Immature natural killer cell (primary cell): ENCODE measurements at regions not wholly inside any gene's neighbourhood (a gene's known extent, or its start where the extent isn't known, plus 50 kb on each side); places are given as distances from the start of the nearest gene placed in this dataset.

ENCODE experiments used
- DNase-seq, 3 donors: peaks; one replicate each; pipeline ENCODE4 v3.0.0; 2022; ENCODE audit warnings: mixed read lengths in 1 of 3
- H3K27ac Mint-ChIP-seq, 6 donors: one replicate each; pipeline ENCODE4 v1.8.0; 2020; ENCODE audit warnings: mixed read lengths in 6 of 6, mild to moderate bottlenecking in 5 of 6, inconsistent platforms in 4 of 6, moderate library complexity in 3 of 6
- H3K27me3 Mint-ChIP-seq, 3 donors: one replicate each; pipeline ENCODE4 v1.8.0; 2020 to 2021; ENCODE audit warnings: low read depth in 3 of 3, mild to moderate bottlenecking in 3 of 3, mixed read lengths in 3 of 3, moderate library complexity in 3 of 3, inconsistent platforms in 1 of 3
- H3K36me3 Mint-ChIP-seq, 3 donors: one replicate each; pipeline ENCODE4 v1.8.0; 2020; ENCODE audit warnings: mixed read lengths in 3 of 3, inconsistent platforms in 2 of 3, mild to moderate bottlenecking in 2 of 3
- H3K4me1 Mint-ChIP-seq, 2 donors: one replicate each; pipeline ENCODE4 v1.8.0; 2020; ENCODE audit warnings: inconsistent platforms in 2 of 2, mild to moderate bottlenecking in 2 of 2, mixed read lengths in 2 of 2, moderate library complexity in 1 of 2
- H3K4me3 Mint-ChIP-seq, 5 donors: one replicate each; pipeline ENCODE4 v1.8.0; 2020; ENCODE audit warnings: mild to moderate bottlenecking in 5 of 5, mixed read lengths in 5 of 5, inconsistent platforms in 3 of 5, moderate library complexity in 3 of 5
- H3K9me3 Mint-ChIP-seq, 6 donors: one replicate each; pipeline ENCODE4 v1.8.0; 2020; ENCODE audit warnings: mild to moderate bottlenecking in 6 of 6, mixed read lengths in 6 of 6, inconsistent platforms in 4 of 6, moderate library complexity in 3 of 6

GRCh38 chr11:13850231-13851005, 112.1 kb upstream of the SPON1 start:
- Mint-ChIP-seq H3K27me3 (peaks cover 2 to 6% (median 4%) of the 10 kb centered on the region in 3 donors), H3K27ac (no peak overlapping the region), H3K4me3 (no peak overlapping the region), H3K9me3 (peaks cover 0 to 2% (median 0%) of the 10 kb centered on the region in 6 donors), H3K4me1 (no peaks in the 10 kb centered on the region), H3K36me3 (no peaks in the 10 kb centered on the region)
- DNase-seq, result no peak

DNA sequence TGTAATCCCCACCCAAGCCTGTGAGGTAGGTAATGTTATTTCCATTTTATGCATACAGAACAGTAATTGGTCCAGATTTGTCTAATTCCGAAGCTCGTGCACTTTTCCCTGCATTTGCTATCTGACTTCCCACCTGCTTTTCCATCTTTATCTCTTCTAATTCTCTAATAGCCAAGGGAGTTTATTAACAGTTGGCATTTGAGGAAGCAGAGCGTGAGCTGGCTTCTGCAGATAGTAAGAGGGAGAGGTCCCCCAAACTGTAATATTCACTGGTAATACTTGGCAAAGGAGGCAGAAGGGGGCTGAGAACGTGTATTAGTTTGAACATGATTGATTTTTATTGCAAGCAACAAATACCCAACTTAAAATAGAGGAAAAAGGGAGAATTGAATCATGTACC, 110.8 kb upstream of the SPON1 start:
- H3K36me3 Mint-ChIP-seq, result no peaks in the 10 kb centered on the region
- H3K4me3 Mint-ChIP-seq, result no peak overlapping the region
- H3K27ac Mint-ChIP-seq, result no peak overlapping the region
- H3K27me3 Mint-ChIP-seq, result peaks cover 2 to 6% (median 4%) of the 10 kb centered on the region in 3 donors
- H3K9me3 Mint-ChIP-seq, result peaks cover 0 to 2% (median 0%) of the 10 kb centered on the region in 6 donors
- no peak for DNase-seq
- no peaks in the 10 kb centered on the region for H3K4me1 Mint-ChIP-seq

GRCh38 chr11:13852481-13852880, 110.0 kb upstream of the SPON1 start:
- no peak overlapping the region for H3K4me3 Mint-ChIP-seq
- no peak overlapping the region for H3K27ac Mint-ChIP-seq
- H3K27me3 Mint-ChIP-seq, result peaks cover 0 to 6% (median 3%) of the 10 kb centered on the region in 3 donors
- H3K9me3 Mint-ChIP-seq, result peaks cover 0 to 2% (median 0%) of the 10 kb centered on the region in 6 donors
- H3K4me1 Mint-ChIP-seq, result no peaks in the 10 kb centered on the region
- no peak for DNase-seq
- no peaks in the 10 kb centered on the region for H3K36me3 Mint-ChIP-seq

- Mint-ChIP-seq H3K27me3 (peaks cover 2 to 7% (median 4%) of the 10 kb centered on the region in 3 donors), H3K4me3 (peak overlapping the region in 1 of 5 donors; percentile 5), H3K36me3 (no peaks in the 10 kb centered on the region), H3K27ac (no peak overlapping the region), H3K9me3 (peaks cover 0 to 3% (median 0%) of the 10 kb centered on the region in 6 donors), H3K4me1 (no peaks in the 10 kb centered on the region)
- no peak for DNase-seq
Measured at GRCh38 chr11:13857828-13858227, 104.7 kb upstream of the SPON1 start.

- no peak for DNase-seq
- Mint-ChIP-seq H3K4me1 (no peaks in the 10 kb centered on the region), H3K4me3 (no peak overlapping the region), H3K27ac (no peak overlapping the region), H3K36me3 (no peaks in the 10 kb centered on the region), H3K9me3 (peaks cover 0 to 3% (median 0%) of the 10 kb centered on the region in 6 donors), H3K27me3 (peaks cover 2 to 4% (median 4%) of the 10 kb centered on the region in 3 donors)
Measured at GRCh38 chr11:13859892-13860291, 102.6 kb upstream of the SPON1 start.

DNA sequence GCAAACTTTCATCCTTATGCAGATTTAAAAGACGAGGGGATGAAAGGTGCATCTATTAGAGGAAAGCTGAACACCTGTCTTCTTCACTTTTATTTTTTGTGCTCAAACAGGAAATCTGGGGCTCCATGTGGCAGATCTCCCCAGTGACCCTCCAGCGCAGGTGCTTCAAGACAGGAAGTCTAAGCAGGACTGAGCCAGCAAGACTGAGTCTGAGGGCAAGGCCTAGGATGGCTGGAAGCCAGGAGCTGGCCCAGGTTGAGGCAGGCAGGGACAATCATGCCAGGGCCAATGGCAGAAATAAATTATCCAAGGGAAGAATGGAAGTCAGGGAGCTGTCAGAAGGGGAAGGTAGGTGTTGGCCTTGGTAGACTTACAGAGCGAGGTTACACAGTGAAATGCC, 101.1 kb upstream of the SPON1 start:
- H3K27me3 Mint-ChIP-seq, result peaks cover 2 to 4% (median 4%) of the 10 kb centered on the region in 3 donors
- H3K4me3 Mint-ChIP-seq, result peak overlapping the region in 1 of 5 donors; percentile 54
- DNase-seq, result no peak
- H3K9me3 Mint-ChIP-seq, result peaks cover 0 to 3% (median 0%) of the 10 kb centered on the region in 6 donors
- H3K4me1 Mint-ChIP-seq, result no peaks in the 10 kb centered on the region
- no peaks in the 10 kb centered on the region for H3K36me3 Mint-ChIP-seq
- no peak overlapping the region for H3K27ac Mint-ChIP-seq

- Mint-ChIP-seq H3K27ac (no peak overlapping the region), H3K9me3 (peaks cover 0 to 3% (median 0%) of the 10 kb centered on the region in 6 donors), H3K4me3 (no peak overlapping the region), H3K36me3 (no peaks in the 10 kb centered on the region), H3K4me1 (no peaks in the 10 kb centered on the region), H3K27me3 (peaks cover 2 to 4% (median 3%) of the 10 kb centered on the region in 3 donors)
- DNase-seq, result no peak
Measured at GRCh38 chr11:13862845-13863392, 99.6 kb upstream of the SPON1 start.

GRCh38 chr11:13868710-13869397, 93.7 kb upstream of the SPON1 start:
- Mint-ChIP-seq H3K36me3 (peaks cover 0 to 4% (median 0%) of the 10 kb centered on the region in 3 donors), H3K4me1 (peaks cover 8 to 13% of the 10 kb centered on the region in 2 donors), H3K4me3 (no peak overlapping the region), H3K9me3 (no peaks in the 10 kb centered on the region), H3K27me3 (peaks cover 3 to 12% (median 8%) of the 10 kb centered on the region in 3 donors), H3K27ac (no peak overlapping the region)
- DNase-seq, result no peak

DNA sequence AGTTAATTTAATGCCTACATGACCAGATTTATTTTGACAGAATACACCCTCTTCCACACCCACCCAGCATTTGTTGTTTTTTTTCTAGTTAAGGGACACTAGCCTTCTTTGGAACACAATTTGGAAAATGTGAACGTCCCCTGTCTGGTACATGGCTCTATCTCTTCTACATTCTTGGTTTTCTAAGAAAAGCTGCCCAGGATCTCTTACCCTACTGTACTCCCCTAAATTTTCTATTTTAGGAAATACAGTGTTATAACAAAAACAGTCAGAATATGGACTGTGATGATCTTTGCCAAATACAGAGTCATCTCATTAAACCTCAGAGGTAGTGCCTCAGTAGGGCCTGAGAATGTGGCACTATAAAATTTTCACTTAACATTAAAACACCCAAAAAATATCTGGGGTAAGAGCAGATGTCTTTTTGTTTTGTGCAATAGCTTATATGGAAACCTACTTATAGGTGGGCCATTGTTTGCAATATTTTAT, 93.1 kb upstream of the SPON1 start:
- Mint-ChIP-seq H3K27ac (no peak overlapping the region), H3K27me3 (peaks cover 3 to 12% (median 8%) of the 10 kb centered on the region in 3 donors)

GRCh38 chr11:13874597-13874996, 87.9 kb upstream of the SPON1 start:
- Mint-ChIP-seq H3K4me1 (peaks cover 8 to 13% of the 10 kb centered on the region in 2 donors), H3K36me3 (peaks cover 0 to 4% (median 0%) of the 10 kb centered on the region in 3 donors), H3K9me3 (no peaks in the 10 kb centered on the region), H3K4me3 (no peak overlapping the region), H3K27ac (no peak overlapping the region), H3K27me3 (peaks cover 5 to 20% (median 6%) of the 10 kb centered on the region in 3 donors)
- no peak for DNase-seq

More for the DNA sequence above, 93.1 kb upstream of the SPON1 start:
- DNase-seq, result no peak
- peaks cover 8 to 13% of the 10 kb centered on the region in 2 donors for H3K4me1 Mint-ChIP-seq
- no peak overlapping the region for H3K4me3 Mint-ChIP-seq
- no peaks in the 10 kb centered on the region for H3K9me3 Mint-ChIP-seq
- peaks cover 0 to 4% (median 0%) of the 10 kb centered on the region in 3 donors for H3K36me3 Mint-ChIP-seq

DNA sequence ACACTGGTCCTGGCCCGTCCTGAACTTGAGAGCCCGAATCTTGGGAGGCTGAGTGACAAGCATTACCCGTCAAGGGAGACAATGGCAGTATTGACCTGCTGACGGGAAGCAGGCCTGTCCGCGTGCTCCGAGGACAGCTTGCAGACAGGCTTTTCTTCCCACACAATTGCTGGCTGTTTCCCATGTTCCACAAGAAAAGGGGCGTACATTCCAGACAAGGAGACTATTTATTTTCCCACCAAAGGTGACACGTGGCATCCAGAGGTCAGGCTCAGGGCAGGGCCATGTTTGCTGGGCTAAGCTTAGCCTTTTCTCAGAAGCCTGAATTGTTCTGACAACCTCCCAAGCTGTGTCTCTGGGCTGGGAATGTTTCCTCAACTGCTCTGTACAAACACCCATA, 86.9 kb upstream of the SPON1 start:
- Mint-ChIP-seq H3K4me1 (peaks cover 8 to 13% of the 10 kb centered on the region in 2 donors), H3K27ac (no peak overlapping the region), H3K9me3 (no peaks in the 10 kb centered on the region), H3K36me3 (peaks cover 0 to 4% (median 0%) of the 10 kb centered on the region in 3 donors), H3K27me3 (peaks cover 5 to 19% (median 6%) of the 10 kb centered on the region in 3 donors), H3K4me3 (no peak overlapping the region)
- DNase-seq, result no peak

DNA sequence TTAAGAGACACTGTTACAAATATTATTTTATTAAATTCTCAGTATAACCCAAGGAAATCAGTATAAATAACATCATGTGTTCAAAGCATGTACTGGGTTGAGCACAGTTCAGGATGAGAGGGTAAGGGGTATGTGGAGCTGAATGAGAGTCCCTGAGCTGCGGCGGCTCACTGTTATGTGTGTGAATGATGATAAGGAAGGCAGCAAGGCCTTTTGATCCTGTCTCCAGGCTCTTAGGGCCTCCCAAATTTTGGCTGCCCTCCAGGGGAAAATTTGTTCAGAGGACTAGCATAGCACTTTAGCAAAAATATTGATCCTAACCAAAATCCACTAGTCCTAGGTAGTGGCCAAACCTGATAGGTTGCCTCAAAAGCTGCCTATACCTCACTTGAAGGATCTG, 86.1 kb upstream of the SPON1 start:
- H3K9me3 Mint-ChIP-seq, result no peaks in the 10 kb centered on the region
- peaks cover 0 to 1% (median 0%) of the 10 kb centered on the region in 3 donors for H3K36me3 Mint-ChIP-seq
- H3K4me3 Mint-ChIP-seq, result no peak overlapping the region
- peaks cover 8 to 13% of the 10 kb centered on the region in 2 donors for H3K4me1 Mint-ChIP-seq
- peaks cover 2 to 13% (median 5%) of the 10 kb centered on the region in 3 donors for H3K27me3 Mint-ChIP-seq
- H3K27ac Mint-ChIP-seq, result no peak overlapping the region
- DNase-seq, result no peak

- Mint-ChIP-seq H3K4me3 (no peak overlapping the region), H3K36me3 (no peaks in the 10 kb centered on the region), H3K27ac (no peak overlapping the region), H3K4me1 (peaks cover 6 to 7% of the 10 kb centered on the region in 2 donors), H3K27me3 (peaks cover 0 to 12% (median 3%) of the 10 kb centered on the region in 3 donors), H3K9me3 (no peaks in the 10 kb centered on the region)
- no peak for DNase-seq
Measured at GRCh38 chr11:13878077-13878476, 84.4 kb upstream of the SPON1 start.

DNA sequence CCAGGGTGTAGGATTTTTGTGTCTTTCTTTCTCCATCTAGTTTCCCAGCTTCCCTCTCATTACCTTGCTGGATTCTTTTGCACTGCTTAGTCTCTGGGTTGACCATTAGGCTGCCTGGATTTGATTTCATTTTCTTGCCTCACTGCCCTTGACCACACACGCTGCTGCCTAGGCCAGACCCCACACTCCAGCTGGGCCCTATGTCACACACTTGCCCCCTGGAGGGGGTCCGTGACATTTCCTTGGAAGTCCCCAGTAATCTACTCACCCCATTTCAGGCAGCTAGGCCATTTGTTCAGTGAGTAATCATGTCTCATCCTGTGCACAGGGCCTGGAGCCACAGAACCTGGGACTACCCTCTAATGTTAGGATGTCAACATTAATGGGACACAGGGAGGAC, 81.9 kb upstream of the SPON1 start:
- Mint-ChIP-seq H3K4me1 (no peaks in the 10 kb centered on the region), H3K36me3 (no peaks in the 10 kb centered on the region), H3K9me3 (no peaks in the 10 kb centered on the region), H3K4me3 (no peak overlapping the region), H3K27me3 (peaks cover 0 to 4% (median 3%) of the 10 kb centered on the region in 3 donors), H3K27ac (peak overlapping the region in 1 of 6 donors; percentile 63)
- DNase-seq, result no peak
